ENCODE measurements at regions not wholly inside any gene's neighbourhood (a gene's known extent, or its start where the extent isn't known, plus 50 kb on each side); places are given as distances from the start of the nearest gene placed in this dataset.

DNA sequence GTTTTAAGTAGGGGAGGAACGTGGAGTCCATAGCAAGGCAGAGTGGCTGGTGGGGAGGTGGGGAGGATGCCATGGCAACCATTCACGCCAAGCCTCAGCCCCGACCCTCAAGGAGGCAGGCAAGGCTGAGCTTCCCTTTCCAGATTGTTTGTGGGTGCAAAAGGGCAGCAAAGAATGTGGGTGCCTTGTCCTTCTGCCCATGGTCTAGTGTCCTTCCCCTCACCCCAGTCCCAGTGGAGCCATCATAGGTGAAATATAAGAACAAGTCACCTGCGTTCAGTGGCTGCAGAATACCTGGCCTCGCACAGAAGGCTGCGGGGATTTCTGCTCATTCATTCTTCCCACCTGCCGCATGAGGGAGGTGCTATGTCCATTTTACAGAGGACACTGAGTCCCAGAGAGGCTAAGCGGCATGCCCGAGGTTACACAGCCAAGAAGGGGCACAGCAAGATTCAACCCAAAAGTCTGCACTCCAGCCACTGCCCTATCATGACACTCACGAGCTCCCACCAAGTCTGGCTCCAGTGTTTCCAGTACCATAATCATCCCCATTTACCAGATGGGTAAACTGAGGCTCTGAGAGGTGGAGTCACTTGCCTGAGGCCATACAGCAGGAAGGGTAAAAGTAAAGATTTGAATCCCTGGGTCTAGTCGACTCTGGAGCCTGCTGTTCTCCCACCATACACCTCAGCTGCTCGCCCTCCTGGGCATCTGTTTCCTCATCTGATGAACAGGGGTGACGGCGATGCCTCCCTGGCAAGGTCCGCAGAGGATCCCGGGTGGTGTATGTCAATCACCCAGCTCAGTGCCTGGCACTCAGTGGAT is 100.8 kb downstream of the CEBPB start:
- TF ChIP-seq, protein P1, sequence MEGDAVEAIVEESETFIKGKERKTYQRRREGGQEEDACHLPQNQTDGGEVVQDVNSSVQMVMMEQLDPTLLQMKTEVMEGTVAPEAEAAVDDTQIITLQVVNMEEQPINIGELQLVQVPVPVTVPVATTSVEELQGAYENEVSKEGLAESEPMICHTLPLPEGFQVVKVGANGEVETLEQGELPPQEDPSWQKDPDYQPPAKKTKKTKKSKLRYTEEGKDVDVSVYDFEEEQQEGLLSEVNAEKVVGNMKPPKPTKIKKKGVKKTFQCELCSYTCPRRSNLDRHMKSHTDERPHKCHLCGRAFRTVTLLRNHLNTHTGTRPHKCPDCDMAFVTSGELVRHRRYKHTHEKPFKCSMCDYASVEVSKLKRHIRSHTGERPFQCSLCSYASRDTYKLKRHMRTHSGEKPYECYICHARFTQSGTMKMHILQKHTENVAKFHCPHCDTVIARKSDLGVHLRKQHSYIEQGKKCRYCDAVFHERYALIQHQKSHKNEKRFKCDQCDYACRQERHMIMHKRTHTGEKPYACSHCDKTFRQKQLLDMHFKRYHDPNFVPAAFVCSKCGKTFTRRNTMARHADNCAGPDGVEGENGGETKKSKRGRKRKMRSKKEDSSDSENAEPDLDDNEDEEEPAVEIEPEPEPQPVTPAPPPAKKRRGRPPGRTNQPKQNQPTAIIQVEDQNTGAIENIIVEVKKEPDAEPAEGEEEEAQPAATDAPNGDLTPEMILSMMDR (IDR thresholded peaks at IDR 0.05; ENCODE audit: low read length), result no peak
- TF ChIP-seq EZH2 (optimal IDR thresholded peaks at IDR 0.05; ENCODE audit: low read depth, low read length), result no peak
- no peak for TF ChIP-seq EZH2phosphoT487 (IDR thresholded peaks at IDR 0.05; ENCODE audit: low read length)
